SU-DHL-6 (cell line): ENCODE measurements at regions not wholly inside any gene's neighbourhood (a gene's known extent, or its start where the extent isn't known, plus 50 kb on each side); places are given as distances from the start of the nearest gene placed in this dataset.

Source experiments
- H2AFZ ChIP-seq: fragments of 200-600 bp; sonication (generic); 2 replicates; pipeline ENCODE4 v1.6.1; 2014; ENCODE audit warnings: low read depth, mild to moderate bottlenecking, moderate library complexity, mixed read lengths, antibody characterized with exemption, low read length; ENCODE audit not compliant: severe bottlenecking
- H3F3A ChIP-seq: fragments of 200-600 bp; shearing (Covaris generic); 2 replicates; pipeline ENCODE4 v1.6.0; 2016; ENCODE audit warnings: antibody characterized with exemption, mild to moderate bottlenecking; ENCODE audit not compliant: insufficient read depth
- H3K27ac ChIP-seq: fragments of 200-600 bp; sonication (generic); 2 replicates; pipeline ENCODE4 v1.5.1; 2016; ENCODE audit warnings: low read depth, mild to moderate bottlenecking, low read length, moderate library complexity, mixed read lengths
- H3K27me3 ChIP-seq: fragments of 200-600 bp; sonication (generic), shearing (Covaris generic); 2 replicates; pipeline ENCODE4 v1.6.0; 2014; ENCODE audit warnings: mild to moderate bottlenecking, low read length
- H3K36me3 ChIP-seq: fragments of 200-600 bp; sonication (generic); 2 replicates; pipeline ENCODE4 v1.6.1; 2014; ENCODE audit warnings: mild to moderate bottlenecking, low read length, mixed read lengths
- H3K4me2 ChIP-seq: fragments of 300-600, 200-600 bp; shearing (Covaris generic), sonication (generic); 2 replicates; pipeline ENCODE4 v1.6.0; 2014; ENCODE audit warnings: low read length, low read depth, mild to moderate bottlenecking; ENCODE audit not compliant: poor library complexity, severe bottlenecking
- H3K4me3 ChIP-seq: fragments of 200-600 bp; sonication (generic); 2 replicates; pipeline ENCODE4 v1.5.1; 2014; ENCODE audit warnings: antibody characterized with exemption, low read length, mild to moderate bottlenecking, mixed read lengths; ENCODE audit not compliant: insufficient read depth, poor library complexity, severe bottlenecking
- H3K79me2 ChIP-seq: fragments of 200-600 bp; sonication (generic); 2 replicates; pipeline ENCODE4 v1.6.1; 2014; ENCODE audit warnings: mild to moderate bottlenecking, low read length, moderate library complexity; ENCODE audit not compliant: insufficient read depth
- H3K9ac ChIP-seq: fragments of 200-600 bp; sonication (generic); 2 replicates; pipeline ENCODE4 v1.7.0; 2014; ENCODE audit warnings: mild to moderate bottlenecking, low read length
- H3K9me2 ChIP-seq: fragments of 200-600 bp; sonication (generic); replicated peaks from 2 replicates; pipeline ENCODE4 v1.6.1; 2014; ENCODE audit warnings: low read length; ENCODE audit not compliant: insufficient read depth
- H3K9me3 ChIP-seq: fragments of 200-600 bp; sonication (generic); 2 replicates; pipeline ENCODE4 v1.6.1; 2014; ENCODE audit warnings: low read length, mixed read lengths; ENCODE audit not compliant: insufficient read depth
- H4K20me1 ChIP-seq: fragments of 200-600 bp; sonication (generic); 2 replicates; pipeline ENCODE4 v1.6.1; 2014; ENCODE audit warnings: low read depth, mild to moderate bottlenecking, antibody characterized with exemption, low read length, moderate library complexity, mixed read lengths
- CTCF ChIP-seq: fragments of 200-600 bp; sonication (generic); IDR thresholded peaks from one replicate; pipeline ENCODE4 v1.5.1; 2017; ENCODE audit warnings: antibody characterized with exemption, mild to moderate bottlenecking, low read length, moderate library complexity; ENCODE audit not compliant: insufficient read depth, poor library complexity, severe bottlenecking
- EZH2phosphoT487 ChIP-seq: fragments of 200-600 bp; sonication (generic), shearing (Covaris generic); conservative IDR thresholded peaks from 2 replicates; pipeline ENCODE4 v1.6.1; 2018; ENCODE audit warnings: mild to moderate bottlenecking, antibody characterized with exemption, low read length, moderate library complexity, mixed read lengths

GRCh38 chr1:103256490-103256889 is 148.2 kb upstream of the COL11A1 start:
- no peaks in the 10 kb centered on the region for H3K36me3 ChIP-seq
- H3K4me3 ChIP-seq, result no peak overlapping the region
- H3K4me2 ChIP-seq, result no peak overlapping the region
- H3K27ac ChIP-seq, result no peak overlapping the region
- H3F3A ChIP-seq, result no peaks in the 10 kb centered on the region
- H3K9me2 ChIP-seq, result no peaks in the 10 kb centered on the region
- no peaks in the 10 kb centered on the region for H3K27me3 ChIP-seq
- no peak for TF ChIP-seq EZH2phosphoT487
- no peak for TF ChIP-seq CTCF
- no peaks in the 10 kb centered on the region for H3K9me3 ChIP-seq
- H3K79me2 ChIP-seq, result no peaks in the 10 kb centered on the region
- H2AFZ ChIP-seq, result no peak overlapping the region
- no peaks in the 10 kb centered on the region for H4K20me1 ChIP-seq
- no peak overlapping the region for H3K9ac ChIP-seq

- Histone ChIP-seq H3K27me3 (no peaks in the 10 kb centered on the region), H3K79me2 (no peaks in the 10 kb centered on the region), H3K9ac (no peak overlapping the region), H3K36me3 (no peaks in the 10 kb centered on the region), H3K9me3 (no peaks in the 10 kb centered on the region), H2AFZ (no peak overlapping the region), H3K4me2 (no peak overlapping the region), H4K20me1 (no peaks in the 10 kb centered on the region), H3K4me3 (no peak overlapping the region), H3F3A (no peaks in the 10 kb centered on the region), H3K27ac (no peak overlapping the region), H3K9me2 (no peaks in the 10 kb centered on the region)
- TF ChIP-seq EZH2phosphoT487 (no peak), CTCF (no peak)
Observed at GRCh38 chr1:103254691-103255090, 146.4 kb upstream of the COL11A1 start.

GRCh38 chr1:103250441-103250861 is 142.1 kb upstream of the COL11A1 start:
- no peaks in the 10 kb centered on the region for H3K36me3 ChIP-seq
- H3K9me2 ChIP-seq, result no peaks in the 10 kb centered on the region
- TF ChIP-seq CTCF, result no peak
- no peak for TF ChIP-seq EZH2phosphoT487
- no peaks in the 10 kb centered on the region for H3K9me3 ChIP-seq
- no peaks in the 10 kb centered on the region for H3F3A ChIP-seq
- no peaks in the 10 kb centered on the region for H4K20me1 ChIP-seq
- no peak overlapping the region for H3K4me2 ChIP-seq
- H3K27me3 ChIP-seq, result no peaks in the 10 kb centered on the region
- H3K9ac ChIP-seq, result no peak overlapping the region
- no peak overlapping the region for H3K4me3 ChIP-seq
- no peaks in the 10 kb centered on the region for H3K79me2 ChIP-seq
- H2AFZ ChIP-seq, result no peak overlapping the region
- H3K27ac ChIP-seq, result no peak overlapping the region
